ENCODE measurements at regions not wholly inside any gene's neighbourhood (a gene's known extent, or its start where the extent isn't known, plus 50 kb on each side); places are given as distances from the start of the nearest gene placed in this dataset.

DNA sequence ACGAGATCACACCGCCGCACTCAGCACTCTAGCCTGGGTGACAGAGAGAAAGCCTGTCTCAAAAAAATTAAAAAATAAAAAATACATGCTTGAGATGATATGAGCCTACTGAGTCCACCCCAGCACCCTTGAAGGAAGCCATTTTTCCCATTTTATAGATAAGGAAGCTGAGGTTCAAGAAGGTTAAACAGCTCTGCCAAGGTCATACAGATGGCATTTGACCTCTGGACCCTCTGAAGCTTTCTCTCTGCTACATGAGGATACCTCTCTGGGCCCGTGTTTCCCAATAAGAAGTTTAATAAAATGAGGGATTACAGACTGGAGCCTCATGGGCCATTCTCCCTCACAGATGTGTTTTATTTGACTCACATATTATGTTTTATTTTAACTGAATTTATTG, 53.9 kb upstream of the PNMA1 start:
- TF ChIP-seq CTCF (conservative IDR thresholded peaks at IDR 0.05 in 1 of 2, IDR thresholded peaks at IDR 0.05 in 1 of 2; ENCODE audit: extremely low read depth in 1 of 2, insufficient read depth in 1 of 2, low read depth in 1 of 2, low read length in 2 of 2) = no peak
- no peak for TF ChIP-seq EZH2 (IDR thresholded peaks at IDR 0.05; ENCODE audit: borderline replicate concordance, low read length)

Data from mammary epithelial cell (primary cell).